ENCODE measurements at regions not wholly inside any gene's neighbourhood (a gene's known extent, or its start where the extent isn't known, plus 50 kb on each side); places are given as distances from the start of the nearest gene placed in this dataset.

DNA sequence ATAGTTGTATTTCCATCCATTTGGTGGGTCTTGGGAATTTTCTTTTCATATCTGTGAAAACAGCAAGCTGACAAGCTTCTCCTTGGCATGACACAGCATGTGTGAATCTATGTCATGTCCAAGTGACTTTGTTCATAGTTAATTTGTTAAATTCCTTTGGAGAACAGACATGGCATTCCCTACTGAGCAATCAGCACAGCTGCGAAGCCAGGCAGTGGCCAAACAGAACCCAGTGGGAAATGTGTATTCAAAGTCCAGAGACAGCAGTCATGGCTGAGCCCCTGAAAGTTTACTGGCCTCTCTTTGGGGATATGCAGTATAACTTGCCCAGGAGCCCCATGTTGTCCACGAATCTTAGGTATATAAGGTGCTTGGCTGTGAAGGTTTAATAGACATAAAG, 474.7 kb downstream of the NKX6-1 start:
- WGBS, 2 experiments (ENCODE audit: extremely low coverage in 2 of 2, insufficient read length in 1 of 2), result 22% methylated on average over 1 of the region's 2 CpGs; no CpG with 5 or more reads in 1 of the 2 experiments
- no peaks in the 10 kb centered on the region for H3K79me1 ChIP-seq (ENCODE audit: low read depth in 1 of 2, low read length in 2 of 2)
- intact Hi-C loops (cut with micrococcal nuclease), result no loop called here
- no peaks in the 10 kb centered on the region for H3K9me3 ChIP-seq (ENCODE audit: control insufficient read depth, insufficient read depth, low read length)
- H3K9me1 ChIP-seq (ENCODE audit: insufficient read depth, low read length), result no peaks in the 10 kb centered on the region
- no peak for ATAC-seq (ENCODE audit: low read depth)
- in situ Hi-C loops (cut with MboI; ENCODE audit: low sequenced_read_pairs), result no loop called here
- TF ChIP-seq NFE2L2 (IDR thresholded peaks at IDR 0.05; ENCODE audit: low read depth, low read length), result no peak
- no peak for TF ChIP-seq CHD1 (IDR thresholded peaks at IDR 0.05; ENCODE audit: low read depth, low read length)
- TF ChIP-seq MXI1 (IDR thresholded peaks at IDR 0.05; ENCODE audit: borderline replicate concordance, low read depth, low read length), result no peak
- TF ChIP-seq USF2 (IDR thresholded peaks at IDR 0.05; ENCODE audit: low read depth, low read length), result no peak
- TF ChIP-seq, protein P1, sequence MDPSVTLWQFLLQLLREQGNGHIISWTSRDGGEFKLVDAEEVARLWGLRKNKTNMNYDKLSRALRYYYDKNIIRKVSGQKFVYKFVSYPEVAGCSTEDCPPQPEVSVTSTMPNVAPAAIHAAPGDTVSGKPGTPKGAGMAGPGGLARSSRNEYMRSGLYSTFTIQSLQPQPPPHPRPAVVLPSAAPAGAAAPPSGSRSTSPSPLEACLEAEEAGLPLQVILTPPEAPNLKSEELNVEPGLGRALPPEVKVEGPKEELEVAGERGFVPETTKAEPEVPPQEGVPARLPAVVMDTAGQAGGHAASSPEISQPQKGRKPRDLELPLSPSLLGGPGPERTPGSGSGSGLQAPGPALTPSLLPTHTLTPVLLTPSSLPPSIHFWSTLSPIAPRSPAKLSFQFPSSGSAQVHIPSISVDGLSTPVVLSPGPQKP (IDR thresholded peaks at IDR 0.05; ENCODE audit: borderline replicate concordance, low read depth, low read length), result no peak
- TF ChIP-seq RAD21 (IDR thresholded peaks at IDR 0.05; ENCODE audit: low read length), result no peak
- TF ChIP-seq MAFK (IDR thresholded peaks at IDR 0.05; ENCODE audit: low read depth, low read length), result no peak
- no peak for TF ChIP-seq CEBPB (IDR thresholded peaks at IDR 0.05; ENCODE audit: low read depth, low read length)
- TF ChIP-seq POLR2A (IDR thresholded peaks at IDR 0.05; ENCODE audit: low read depth, low read length), result no peak
- TF ChIP-seq, protein P2, sequence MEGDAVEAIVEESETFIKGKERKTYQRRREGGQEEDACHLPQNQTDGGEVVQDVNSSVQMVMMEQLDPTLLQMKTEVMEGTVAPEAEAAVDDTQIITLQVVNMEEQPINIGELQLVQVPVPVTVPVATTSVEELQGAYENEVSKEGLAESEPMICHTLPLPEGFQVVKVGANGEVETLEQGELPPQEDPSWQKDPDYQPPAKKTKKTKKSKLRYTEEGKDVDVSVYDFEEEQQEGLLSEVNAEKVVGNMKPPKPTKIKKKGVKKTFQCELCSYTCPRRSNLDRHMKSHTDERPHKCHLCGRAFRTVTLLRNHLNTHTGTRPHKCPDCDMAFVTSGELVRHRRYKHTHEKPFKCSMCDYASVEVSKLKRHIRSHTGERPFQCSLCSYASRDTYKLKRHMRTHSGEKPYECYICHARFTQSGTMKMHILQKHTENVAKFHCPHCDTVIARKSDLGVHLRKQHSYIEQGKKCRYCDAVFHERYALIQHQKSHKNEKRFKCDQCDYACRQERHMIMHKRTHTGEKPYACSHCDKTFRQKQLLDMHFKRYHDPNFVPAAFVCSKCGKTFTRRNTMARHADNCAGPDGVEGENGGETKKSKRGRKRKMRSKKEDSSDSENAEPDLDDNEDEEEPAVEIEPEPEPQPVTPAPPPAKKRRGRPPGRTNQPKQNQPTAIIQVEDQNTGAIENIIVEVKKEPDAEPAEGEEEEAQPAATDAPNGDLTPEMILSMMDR (conservative IDR thresholded peaks at IDR 0.05; ENCODE audit: low read depth, low read length), result no peak
- TF ChIP-seq RCOR1 (IDR thresholded peaks at IDR 0.05; ENCODE audit: insufficient replicate concordance, low read length), result no peak
- TF ChIP-seq SMC3 (IDR thresholded peaks at IDR 0.05; ENCODE audit: low read depth, low read length), result no peak
- no peak for TF ChIP-seq RFX5 (IDR thresholded peaks at IDR 0.05; ENCODE audit: low read depth, low read length)
- no peak for TF ChIP-seq BHLHE40 (IDR thresholded peaks at IDR 0.05; ENCODE audit: low read depth, low read length)
- TF ChIP-seq MAZ (IDR thresholded peaks at IDR 0.05; ENCODE audit: borderline replicate concordance, low read depth, low read length), result no peak
- dilution Hi-C loops (cut with HindIII; ENCODE audit: low sequenced_read_pairs, unreplicated experiment), result no loop called here
- H2AFZ ChIP-seq (replicated peaks; ENCODE audit: low read length, poor library complexity), result no peak overlapping the region
- H3K18ac ChIP-seq (ENCODE audit: low read depth, low read length), result no peak overlapping the region
- no peak overlapping the region for H3K4me2 ChIP-seq (ENCODE audit: low read depth, low read length)
- H3K27ac ChIP-seq (ENCODE audit: insufficient read depth, low read length), result no peak overlapping the region
- H4K20me1 ChIP-seq (ENCODE audit: insufficient read depth, low read length), result no peaks in the 10 kb centered on the region
- no peak overlapping the region for H3K4ac ChIP-seq (ENCODE audit: low read depth, low read length)
- H4K5ac ChIP-seq (ENCODE audit: low read depth, low read length), result no peak overlapping the region
- H2BK20ac ChIP-seq (ENCODE audit: low read depth, low read length), result no peak overlapping the region
- H3K23ac ChIP-seq (ENCODE audit: low read depth, low read length), result no peak overlapping the region
- no peaks in the 10 kb centered on the region for H3K27me3 ChIP-seq (ENCODE audit: control insufficient read depth, insufficient read depth, low read length)
- no peak overlapping the region for H2BK15ac ChIP-seq (ENCODE audit: low read depth, low read length)
- no peaks in the 10 kb centered on the region for H3K4me1 ChIP-seq (ENCODE audit: control insufficient read depth, insufficient read depth, low read length)
- H2BK5ac ChIP-seq (ENCODE audit: low read depth, low read length, poor library complexity, severe bottlenecking), result no peak overlapping the region
- BruUV-seq (replicated peaks), result no TSS peak
- CTCF ChIA-PET, result interaction anchor here (0.6 kb wide), 2 partner anchors 1253 to 1587 kb away, joined by 3 read pairs; no protein-coding TSS in a partner anchor
- POLR2A ChIA-PET (ENCODE audit: unreplicated experiment), result no interaction called here
- no peak overlapping the region for H2BK120ac ChIP-seq (ENCODE audit: low read depth, low read length)
- H3K14ac ChIP-seq (replicated peaks; ENCODE audit: low read depth, low read length), result no peak overlapping the region
- no peak overlapping the region for H3K56ac ChIP-seq (ENCODE audit: extremely low read depth, insufficient read depth, low read length)
- no peak overlapping the region for H4K91ac ChIP-seq (ENCODE audit: insufficient read depth, low read depth, low read length)
- H3K9ac ChIP-seq (ENCODE audit: low read depth, low read length), result no peak overlapping the region
- no peak for DNase-seq
- H3K4me3 ChIP-seq (ENCODE audit: insufficient read depth, low read depth, low read length), result no peak overlapping the region
- no peaks in the 10 kb centered on the region for H3K36me3 ChIP-seq (ENCODE audit: control insufficient read depth, insufficient read depth, low read length)
- no peak overlapping the region for H2AK5ac ChIP-seq (ENCODE audit: low read depth, low read length)
- no peak overlapping the region for H4K8ac ChIP-seq (ENCODE audit: low read depth in 2 of 2, low read length in 2 of 2)
- no peak overlapping the region for H2AK9ac ChIP-seq (replicated peaks; ENCODE audit: low read depth, low read length, poor library complexity)

All from IMR-90 (cell line).